Karpas-422 (cell line): ENCODE measurements at regions not wholly inside any gene's neighbourhood (a gene's known extent, or its start where the extent isn't known, plus 50 kb on each side); places are given as distances from the start of the nearest gene placed in this dataset.

Source experiments
- DNase-seq: peaks from one replicate; pipeline ENCODE4 v3.0.0-alpha.2; 2015
- H2AFZ ChIP-seq: fragments of 200-600 bp; sonication (generic); 2 replicates; pipeline ENCODE4 v1.6.1; 2014; ENCODE audit warnings: antibody characterized with exemption, low read length, mixed read lengths
- H3K27ac ChIP-seq: fragments of 200-600 bp; sonication (generic); 2 replicates; pipeline ENCODE4 v1.5.1; 2014; ENCODE audit warnings: mild to moderate bottlenecking, low read length, moderate library complexity
- H3K27me3 ChIP-seq: fragments of 200-600 bp; sonication (generic); 2 replicates; pipeline ENCODE4 v1.6.1; 2014; ENCODE audit warnings: low read length, mixed read lengths
- H3K36me3 ChIP-seq: fragments of 200-600 bp; sonication (generic); 2 replicates; pipeline ENCODE4 v1.6.1; 2014; ENCODE audit warnings: low read length, mixed read lengths; ENCODE audit not compliant: insufficient read depth
- H3K4me1 ChIP-seq: fragments of 200-600 bp; sonication (generic); 2 replicates; pipeline ENCODE4 v1.6.1; 2014; ENCODE audit warnings: mild to moderate bottlenecking, low read length, mixed read lengths
- H3K4me2 ChIP-seq: fragments of 200-600 bp; sonication (generic); 2 replicates; pipeline ENCODE4 v1.6.1; 2014; ENCODE audit warnings: low read length, low read depth, mild to moderate bottlenecking; ENCODE audit not compliant: poor library complexity, severe bottlenecking
- H3K4me3 ChIP-seq: fragments of 200-600 bp; sonication (generic); 2 replicates; pipeline ENCODE4 v1.5.1; 2014; ENCODE audit warnings: mild to moderate bottlenecking, antibody characterized with exemption, low read length, mixed read lengths
- H3K79me2 ChIP-seq: fragments of 200-600 bp; sonication (generic); 2 replicates; pipeline ENCODE4 v1.6.1; 2014; ENCODE audit warnings: mild to moderate bottlenecking, low read length, mixed read lengths
- H3K9ac ChIP-seq: fragments of 200-600 bp; sonication (generic); 2 replicates; pipeline ENCODE4 v1.6.0; 2014; ENCODE audit warnings: low read length
- H3K9me2 ChIP-seq: fragments of 200-600 bp; sonication (generic), shearing (Covaris generic); replicated peaks from 2 replicates; pipeline ENCODE4 v1.6.0; 2014; ENCODE audit warnings: mild to moderate bottlenecking, low read length, moderate library complexity; ENCODE audit not compliant: insufficient read depth
- H3K9me3 ChIP-seq: fragments of 300-700, 200-600 bp; sonication (generic); 2 replicates; pipeline ENCODE4 v1.6.1; 2014; ENCODE audit warnings: low read length, mixed read lengths
- H4K20me1 ChIP-seq: fragments of 200-600 bp; sonication (generic); 2 replicates; pipeline ENCODE4 v1.6.1; 2014; ENCODE audit warnings: mild to moderate bottlenecking, antibody characterized with exemption, low read length, low read depth; ENCODE audit not compliant: insufficient read depth

GRCh38 chr9:129327552-129328328, 149.7 kb upstream of the IER5L start:
- Histone ChIP-seq H3K4me2 (no peak overlapping the region), H3K36me3 (no peaks in the 10 kb centered on the region), H3K79me2 (no peaks in the 10 kb centered on the region), H3K27me3 (peaks cover 4% of the 10 kb centered on the region; the same call in 1 of the 2 replicates), H3K4me1 (no peaks in the 10 kb centered on the region), H2AFZ (no peak overlapping the region), H3K27ac (no peak overlapping the region), H3K9me2 (no peaks in the 10 kb centered on the region), H3K9ac (no peak overlapping the region), H3K9me3 (no peaks in the 10 kb centered on the region), H3K4me3 (no peak overlapping the region), H4K20me1 (no peaks in the 10 kb centered on the region)
- no peak for DNase-seq

DNA sequence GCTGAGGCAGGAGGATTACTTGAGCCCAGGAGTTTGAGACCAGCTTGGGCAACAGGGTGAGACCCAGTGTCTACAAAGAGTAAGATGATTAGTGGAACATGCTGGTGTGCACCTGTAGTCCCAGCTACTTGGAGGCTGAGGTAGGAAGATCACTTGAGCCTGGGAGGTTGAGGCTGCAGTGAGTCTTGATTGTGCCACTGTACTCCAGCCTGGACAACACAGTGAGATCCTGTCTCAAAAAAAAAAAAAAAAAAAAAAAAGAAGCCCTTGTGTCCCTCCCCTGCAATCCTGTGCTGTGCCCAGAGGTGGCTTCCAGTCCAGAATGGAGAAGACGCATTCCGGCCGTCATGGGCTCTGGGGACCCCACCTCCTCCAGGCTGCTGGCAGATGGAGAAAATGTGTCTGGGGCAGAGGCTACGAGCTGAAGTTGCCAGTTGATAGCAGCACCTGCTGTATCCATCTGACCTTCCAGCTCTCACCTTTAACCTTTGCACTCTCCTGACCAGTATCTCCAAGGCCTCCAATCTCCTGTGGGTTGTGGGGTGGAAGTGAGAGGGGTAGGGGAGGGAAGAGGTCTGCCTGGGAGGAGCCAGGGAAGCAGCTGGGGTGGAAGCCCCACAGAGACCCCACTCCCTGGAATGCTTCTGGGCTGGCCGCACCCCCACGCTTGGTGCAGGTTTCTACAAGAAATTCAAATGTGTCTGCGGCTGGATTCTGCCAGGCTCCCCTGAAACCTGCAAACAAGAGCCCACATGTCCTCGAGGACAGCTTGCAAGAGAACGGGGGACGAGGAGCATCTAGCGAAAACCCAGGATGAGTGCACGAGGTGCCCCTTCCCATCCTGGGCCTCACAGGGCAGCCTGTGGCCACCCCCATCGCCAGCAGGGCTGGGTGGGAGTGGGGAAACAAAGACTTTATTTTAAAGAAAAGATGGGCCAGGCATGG, 148.3 kb upstream of the IER5L start:
- H3K9ac ChIP-seq: no peak overlapping the region
- no peaks in the 10 kb centered on the region for H3K9me2 ChIP-seq
- DNase-seq: no peak
- H3K4me1 ChIP-seq: no peaks in the 10 kb centered on the region
- H3K79me2 ChIP-seq: no peaks in the 10 kb centered on the region
- H3K27ac ChIP-seq: no peak overlapping the region
- H3K36me3 ChIP-seq: no peaks in the 10 kb centered on the region
- peaks cover 4% of the 10 kb centered on the region; the same call in 1 of the 2 replicates for H3K27me3 ChIP-seq
- H3K4me3 ChIP-seq: no peak overlapping the region
- H4K20me1 ChIP-seq: no peaks in the 10 kb centered on the region
- H2AFZ ChIP-seq: no peak overlapping the region
- H3K4me2 ChIP-seq: no peak overlapping the region
- H3K9me3 ChIP-seq: no peaks in the 10 kb centered on the region

DNA sequence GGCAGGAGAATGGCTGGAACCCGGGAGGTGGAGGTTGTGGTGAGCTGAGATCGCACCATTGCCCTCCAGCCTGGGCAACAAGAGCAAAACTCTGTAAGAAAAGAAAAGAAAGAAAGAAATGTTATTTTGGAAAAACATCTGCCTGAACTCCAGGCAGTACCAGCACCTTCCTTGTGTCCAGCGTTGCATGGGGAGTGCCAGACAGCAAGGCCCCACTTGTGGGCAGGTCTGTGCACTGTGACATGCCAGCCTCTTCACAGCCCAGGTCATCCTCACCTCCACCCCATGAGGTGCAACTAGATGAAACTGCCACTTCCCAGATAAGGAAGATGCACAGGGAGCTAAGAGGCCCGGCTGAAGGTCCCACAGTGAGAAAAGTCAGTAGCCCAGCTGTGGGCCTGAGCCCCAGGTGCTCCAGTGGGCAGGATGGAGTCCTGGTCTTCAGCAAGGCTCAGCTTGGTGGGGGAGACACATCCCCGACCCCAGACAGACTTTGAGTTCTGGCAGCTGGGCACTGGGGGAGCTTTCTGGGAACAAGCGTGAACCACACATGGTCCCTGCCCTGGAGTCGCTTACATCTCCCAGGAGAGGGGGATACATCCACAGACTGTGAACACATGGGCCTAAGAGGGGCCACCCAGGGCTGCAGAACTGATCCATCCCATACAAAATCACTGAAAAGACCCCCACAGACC, 146.9 kb upstream of the IER5L start:
- Histone ChIP-seq H3K27me3 (no peaks in the 10 kb centered on the region), H3K9ac (no peak overlapping the region), H3K27ac (no peak overlapping the region), H3K4me1 (peaks cover 11% of the 10 kb centered on the region), H3K9me3 (no peaks in the 10 kb centered on the region), H2AFZ (no peak overlapping the region), H3K9me2 (no peaks in the 10 kb centered on the region), H3K4me3 (no peak overlapping the region), H3K36me3 (no peaks in the 10 kb centered on the region), H4K20me1 (no peaks in the 10 kb centered on the region), H3K4me2 (no peak overlapping the region), H3K79me2 (no peaks in the 10 kb centered on the region)
- no peak for DNase-seq

DNA sequence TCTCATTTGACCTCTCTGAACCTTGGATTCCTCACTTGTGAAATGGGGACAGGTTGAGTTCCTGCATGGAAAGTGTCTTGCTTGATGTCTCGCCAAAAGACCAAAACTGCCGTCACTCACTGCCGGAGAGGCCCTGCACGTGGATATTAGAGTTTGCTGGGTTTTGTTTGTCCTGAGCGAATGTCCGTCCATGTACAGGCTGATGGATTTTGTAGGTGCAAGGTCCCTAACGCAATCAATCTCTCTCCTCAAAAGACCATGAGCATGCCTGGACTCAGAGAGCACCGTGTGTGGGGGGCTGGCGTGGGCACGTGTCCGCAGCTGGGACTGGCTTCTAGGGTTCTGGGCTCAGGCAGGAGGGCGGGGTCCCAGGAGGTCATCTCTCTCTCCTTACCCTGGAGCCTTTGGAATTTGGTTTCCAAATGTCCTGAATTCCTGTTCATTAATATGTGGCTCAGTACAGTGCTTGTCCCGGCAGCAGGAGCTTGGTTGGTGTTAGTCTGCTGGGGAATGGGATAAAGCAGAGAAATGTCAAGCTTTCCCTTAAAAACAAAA, 146.0 kb upstream of the IER5L start:
- DNase-seq: no peak
- Histone ChIP-seq H2AFZ (no peak overlapping the region), H3K36me3 (no peaks in the 10 kb centered on the region), H3K4me3 (no peak overlapping the region), H3K9me2 (no peaks in the 10 kb centered on the region), H3K9me3 (no peaks in the 10 kb centered on the region), H3K79me2 (no peaks in the 10 kb centered on the region), H3K9ac (no peak overlapping the region), H3K4me2 (no peak overlapping the region), H4K20me1 (no peaks in the 10 kb centered on the region), H3K27ac (no peak overlapping the region), H3K4me1 (peaks cover 11% of the 10 kb centered on the region), H3K27me3 (no peaks in the 10 kb centered on the region)

DNA sequence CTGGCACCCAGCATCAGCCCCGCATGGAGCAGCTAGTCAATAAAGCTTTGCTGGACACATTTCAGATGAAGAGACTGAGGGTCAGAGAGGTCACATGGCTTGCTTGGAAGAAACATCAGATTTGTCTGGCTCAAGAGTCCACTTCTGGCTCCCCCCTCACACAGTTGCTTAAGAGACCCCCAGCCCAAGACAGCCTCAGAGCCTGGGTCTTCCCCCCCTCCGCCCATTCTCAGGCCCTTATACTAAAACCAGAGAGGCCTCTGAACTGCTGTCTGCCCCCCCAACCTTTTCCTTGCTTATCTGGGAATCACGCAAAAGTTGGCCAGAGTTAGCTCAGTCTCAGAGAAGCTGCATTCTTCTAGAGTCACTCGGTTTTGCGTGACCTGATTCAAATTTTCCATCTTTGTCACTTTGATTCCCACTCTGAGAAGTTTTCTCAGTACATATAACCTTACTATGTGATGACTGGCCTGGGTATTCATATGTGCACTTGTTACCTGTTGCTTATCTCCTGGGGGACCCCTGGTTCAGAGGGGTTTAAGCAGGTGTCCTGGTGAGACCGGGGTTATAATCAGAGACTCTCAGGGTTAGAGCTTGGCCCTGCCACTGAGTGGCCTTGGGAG, 145.4 kb upstream of the IER5L start:
- Histone ChIP-seq H3K4me3 (no peak overlapping the region), H3K27ac (no peak overlapping the region), H3K36me3 (no peaks in the 10 kb centered on the region), H3K9me3 (no peaks in the 10 kb centered on the region), H3K4me1 (peaks cover 11% of the 10 kb centered on the region), H3K9ac (no peak overlapping the region), H3K9me2 (no peaks in the 10 kb centered on the region), H4K20me1 (no peaks in the 10 kb centered on the region), H3K4me2 (no peak overlapping the region), H2AFZ (no peak overlapping the region), H3K27me3 (no peaks in the 10 kb centered on the region), H3K79me2 (no peaks in the 10 kb centered on the region)
- no peak for DNase-seq

- H3K9me3 ChIP-seq: no peaks in the 10 kb centered on the region
- H3K27ac ChIP-seq: no peak overlapping the region
- no peak overlapping the region for H3K9ac ChIP-seq
- no peak overlapping the region for H2AFZ ChIP-seq
- H3K27me3 ChIP-seq: no peaks in the 10 kb centered on the region
- DNase-seq: no peak
- no peaks in the 10 kb centered on the region for H3K79me2 ChIP-seq
- H3K4me1 ChIP-seq: peaks cover 11% of the 10 kb centered on the region
- no peaks in the 10 kb centered on the region for H3K36me3 ChIP-seq
- no peak overlapping the region for H3K4me3 ChIP-seq
- H3K4me2 ChIP-seq: no peak overlapping the region
- no peaks in the 10 kb centered on the region for H3K9me2 ChIP-seq
- no peaks in the 10 kb centered on the region for H4K20me1 ChIP-seq
These were observed 144.7 kb upstream of the IER5L start for GRCh38 chr9:129322641-129323375.

DNA sequence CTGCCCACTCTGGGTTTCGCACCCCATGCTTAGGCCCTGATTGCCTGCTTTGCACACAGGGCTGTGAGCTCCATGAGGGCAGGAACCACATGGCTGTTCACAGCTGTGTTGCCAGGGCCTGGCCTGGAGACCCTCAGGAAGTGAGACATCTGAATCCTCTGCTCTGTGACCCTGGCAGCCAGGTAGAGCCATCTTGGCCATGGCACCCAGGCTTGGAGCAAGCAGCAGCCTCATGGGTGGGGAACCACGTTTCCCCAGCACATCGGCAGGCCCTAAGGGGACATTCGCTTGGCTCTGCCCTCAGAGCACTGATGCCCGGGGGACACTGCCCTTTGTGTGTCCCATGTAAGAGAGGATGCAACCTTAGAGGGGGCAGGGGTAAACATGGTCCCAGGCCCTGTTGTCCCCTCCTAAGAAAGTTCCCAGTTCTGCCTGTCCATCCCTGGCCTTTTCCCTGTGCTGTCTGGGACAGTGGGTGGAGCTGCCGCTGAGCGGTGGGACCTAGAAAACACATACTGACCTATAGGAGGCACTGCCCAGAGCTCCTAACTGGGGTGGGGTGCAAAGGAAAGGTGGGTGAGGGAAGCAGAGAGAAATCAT, 144.1 kb upstream of the IER5L start:
- Histone ChIP-seq H3K4me3 (no peak overlapping the region), H3K9me3 (no peaks in the 10 kb centered on the region), H3K4me1 (peaks cover 14% of the 10 kb centered on the region), H3K9me2 (no peaks in the 10 kb centered on the region), H3K79me2 (no peaks in the 10 kb centered on the region), H3K27me3 (no peaks in the 10 kb centered on the region), H4K20me1 (no peaks in the 10 kb centered on the region), H3K27ac (no peak overlapping the region), H2AFZ (no peak overlapping the region), H3K4me2 (no peak overlapping the region), H3K9ac (no peak overlapping the region), H3K36me3 (no peaks in the 10 kb centered on the region)
- no peak for DNase-seq
